Body of pancreas (tissue), 4 donors: ENCODE measurements at regions not wholly inside any gene's neighbourhood (a gene's known extent, or its start where the extent isn't known, plus 50 kb on each side); places are given as distances from the start of the nearest gene placed in this dataset.

Experiments
- ATAC-seq: fragments of 150-250 bp; one replicate; pipeline ENCODE4 v1.9.1; 2016
- DNase-seq, 4 donors: peaks; one replicate each; pipeline ENCODE4 v3.0.0-alpha.2; 2019
- H3K27ac ChIP-seq, 4 donors: fragments of 200-600 bp; sonication (generic); 1 replicate in 3 of 4; 2 replicates in 1 of 4; pipeline versions ENCODE4 v1.5.1 to v1.6.1; 2016 to 2019; ENCODE audit warnings: mild to moderate bottlenecking in 1 of 4, mixed read lengths in 1 of 4, moderate library complexity in 1 of 4
- H3K27me3 ChIP-seq, 2 donors: fragments of 200-600 bp; sonication (generic); one replicate each; pipeline ENCODE4 v1.6.0; 2016; ENCODE audit warnings: mild to moderate bottlenecking in 1 of 2
- H3K36me3 ChIP-seq, 2 donors: fragments of 200-600 bp; sonication (generic); replicated peaks in 1 of 2; 2 replicates each; pipeline ENCODE4 v1.5.1; 2016; ENCODE audit warnings: low read depth in 2 of 2; ENCODE audit not compliant: insufficient read depth in 1 of 2
- H3K4me1 ChIP-seq: fragments of 200-600 bp; sonication (generic); one replicate; pipeline ENCODE4 v1.6.0; 2016
- H3K4me3 ChIP-seq, 2 donors: fragments of 200-600 bp; sonication (generic); 1 replicate in 1 of 2; 2 replicates in 1 of 2; pipeline ENCODE4 v1.5.1; 2016 to 2019
- H3K9me3 ChIP-seq, 3 donors: fragments of 200-600 bp; sonication (generic); 1 replicate in 2 of 3; 2 replicates in 1 of 3; pipeline ENCODE4 v1.5.1; 2016
- POLR2A ChIP-seq, 3 donors: fragments of 450-650 bp; IDR thresholded peaks; one replicate each; pipeline ENCODE4 v1.6.1; 2016; ENCODE audit warnings: antibody characterized with exemption in 3 of 3, mild to moderate bottlenecking in 2 of 3
- WGBS, 2 donors: methylation state at CpG; one replicate each; pipeline ENCODE4 v1.1.5; 2017; 5-methylcytosine and 5-hydroxymethylcytosine counted together
- intact Hi-C: fragments of 100-400 bp; cut with DNase I; formaldehyde crosslinking; loops from one replicate; pipeline ENCODE4 v1.15.1; 2023
- TF ChIP-seq, protein P1 (sequence below), 7 experiments: fragments of 450-650 bp in 4 of 7; fragments of 200-600 bp in 3 of 7; sonication (generic) in 3 of 7; IDR thresholded peaks; one replicate each; pipeline ENCODE4 v1.5.1; 2016 to 2019; ENCODE audit warnings: antibody characterized with exemption in 7 of 7

DNA sequence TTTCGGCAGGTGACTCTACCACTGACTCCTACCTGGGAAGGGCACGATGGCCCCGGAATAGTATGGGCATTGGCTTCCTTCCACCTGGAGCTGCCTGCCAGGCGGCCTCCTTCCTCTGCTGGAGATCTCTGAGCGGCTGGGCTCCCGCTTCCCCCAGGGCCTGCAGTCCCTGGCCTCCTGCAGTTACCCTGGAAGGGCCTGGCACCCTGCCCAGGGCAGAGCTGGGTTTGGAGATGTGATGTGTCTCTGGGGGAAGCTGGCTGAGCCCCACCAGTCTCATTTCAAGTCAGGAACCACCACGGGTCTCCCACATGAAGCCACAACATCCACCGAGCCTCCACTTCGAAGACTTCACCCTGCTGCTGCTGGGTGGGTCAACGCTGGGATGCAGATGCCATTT is 97.9 kb downstream of the IRF8 start:
- H3K27ac ChIP-seq, result no peak overlapping the region
- WGBS, 2 donors, result 66% methylated on average over 10 of the region's 10 CpGs
- intact Hi-C loops, result no loop called here
- H3K4me3 ChIP-seq, result no peak overlapping the region
- no peaks in the 10 kb centered on the region for H3K9me3 ChIP-seq
- no peaks in the 10 kb centered on the region for H3K27me3 ChIP-seq
- H3K36me3 ChIP-seq, result no peaks in the 10 kb centered on the region
- TF ChIP-seq, protein P1, sequence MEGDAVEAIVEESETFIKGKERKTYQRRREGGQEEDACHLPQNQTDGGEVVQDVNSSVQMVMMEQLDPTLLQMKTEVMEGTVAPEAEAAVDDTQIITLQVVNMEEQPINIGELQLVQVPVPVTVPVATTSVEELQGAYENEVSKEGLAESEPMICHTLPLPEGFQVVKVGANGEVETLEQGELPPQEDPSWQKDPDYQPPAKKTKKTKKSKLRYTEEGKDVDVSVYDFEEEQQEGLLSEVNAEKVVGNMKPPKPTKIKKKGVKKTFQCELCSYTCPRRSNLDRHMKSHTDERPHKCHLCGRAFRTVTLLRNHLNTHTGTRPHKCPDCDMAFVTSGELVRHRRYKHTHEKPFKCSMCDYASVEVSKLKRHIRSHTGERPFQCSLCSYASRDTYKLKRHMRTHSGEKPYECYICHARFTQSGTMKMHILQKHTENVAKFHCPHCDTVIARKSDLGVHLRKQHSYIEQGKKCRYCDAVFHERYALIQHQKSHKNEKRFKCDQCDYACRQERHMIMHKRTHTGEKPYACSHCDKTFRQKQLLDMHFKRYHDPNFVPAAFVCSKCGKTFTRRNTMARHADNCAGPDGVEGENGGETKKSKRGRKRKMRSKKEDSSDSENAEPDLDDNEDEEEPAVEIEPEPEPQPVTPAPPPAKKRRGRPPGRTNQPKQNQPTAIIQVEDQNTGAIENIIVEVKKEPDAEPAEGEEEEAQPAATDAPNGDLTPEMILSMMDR (IDR thresholded peaks at IDR 0.05), result no peak
- no peak for TF ChIP-seq POLR2A (IDR thresholded peaks at IDR 0.05)
- ATAC-seq, result no peak
- DNase-seq, result no peak
- H3K4me1 ChIP-seq, result no peaks in the 10 kb centered on the region

DNA sequence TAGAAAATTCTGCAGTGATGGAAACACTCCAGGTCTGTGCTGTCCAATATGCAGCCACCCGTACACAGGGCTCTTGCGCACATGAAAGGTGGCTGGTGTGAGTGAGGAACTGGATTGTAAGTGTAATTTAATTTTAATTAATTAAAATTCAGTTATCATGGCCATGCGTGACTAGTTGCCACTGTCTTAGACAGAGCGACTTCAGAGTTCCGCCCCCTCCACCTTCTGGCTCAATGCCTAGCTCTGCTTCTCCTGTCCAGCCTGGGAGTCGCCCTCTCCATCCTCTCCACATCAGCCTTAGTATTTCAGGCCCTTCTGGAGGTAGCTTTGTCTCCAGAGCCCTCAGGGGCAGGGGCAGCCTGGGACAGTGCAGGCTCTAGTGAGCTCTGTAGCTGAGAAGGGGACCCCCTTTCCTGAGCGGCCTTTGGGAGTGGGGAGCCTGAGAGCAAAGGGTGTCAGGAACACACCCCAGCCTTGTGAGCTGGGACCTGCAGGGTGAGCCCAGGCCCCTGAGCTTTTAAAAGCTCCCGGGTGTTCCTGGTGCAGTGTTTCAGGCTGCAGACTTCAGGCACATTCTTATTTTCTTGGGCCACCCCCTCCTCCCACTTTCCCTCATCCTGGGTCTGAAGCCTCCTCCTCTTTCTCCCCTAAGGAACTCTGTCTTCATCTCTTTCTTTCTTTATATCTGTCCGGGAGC is 99.4 kb downstream of the IRF8 start:
- no peak for ATAC-seq
- H3K27ac ChIP-seq, result no peak overlapping the region
- DNase-seq, result no peak
- no peaks in the 10 kb centered on the region for H3K9me3 ChIP-seq
- no peak overlapping the region for H3K4me3 ChIP-seq
- intact Hi-C loops, result no loop called here
- H3K27me3 ChIP-seq, result no peaks in the 10 kb centered on the region
- 66 to 74% methylated on average over 5 to 9 of the region's 9 CpGs for WGBS, 2 donors
- no peaks in the 10 kb centered on the region for H3K36me3 ChIP-seq
- TF ChIP-seq, protein P1 (IDR thresholded peaks at IDR 0.05), result no peak
- TF ChIP-seq POLR2A (IDR thresholded peaks at IDR 0.05), result no peak
- H3K4me1 ChIP-seq, result no peaks in the 10 kb centered on the region

DNA sequence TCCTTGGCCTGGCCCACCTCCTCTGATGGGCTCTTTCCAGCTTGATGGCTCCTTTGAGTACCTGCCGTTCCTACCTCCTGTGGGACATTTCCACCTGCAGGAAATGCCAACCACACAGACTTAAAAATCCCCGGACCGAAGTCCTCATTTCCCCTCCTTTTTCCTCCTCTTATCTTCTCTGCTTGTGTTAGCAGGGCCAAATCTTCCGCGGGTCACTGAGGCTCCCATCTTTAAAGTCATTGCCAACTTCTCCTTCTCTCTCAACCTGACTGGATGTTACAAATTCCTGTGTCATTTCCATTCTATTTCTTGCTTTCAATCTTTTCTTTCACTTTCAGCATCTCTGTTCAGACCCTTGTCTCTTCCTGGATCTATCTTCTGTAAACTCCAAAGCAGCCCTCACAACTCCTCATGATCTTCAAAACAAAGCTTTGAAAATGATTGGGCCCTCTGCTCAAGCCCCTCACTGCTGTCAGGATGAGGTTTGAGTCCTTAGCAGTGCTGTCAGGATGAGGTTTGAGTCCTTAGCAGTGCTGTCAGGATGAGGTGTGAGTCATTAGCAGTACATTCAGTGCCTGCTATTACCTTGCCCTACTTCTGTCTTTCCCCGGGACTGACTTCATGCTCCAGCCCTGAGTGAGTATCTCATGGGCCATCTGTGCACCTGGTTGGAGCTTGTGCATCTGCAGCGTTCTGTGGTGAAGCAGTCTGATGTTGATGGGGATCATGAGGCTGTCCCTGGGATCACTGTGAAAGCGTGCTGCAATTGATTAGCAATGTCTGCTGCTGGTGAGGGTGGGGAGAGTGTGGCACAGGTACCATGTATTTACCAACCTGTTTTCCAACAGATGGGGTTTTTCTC is 100.1 kb downstream of the IRF8 start:
- WGBS, 2 donors, result 55 to 60% methylated on average over 8 of the region's 8 CpGs
- DNase-seq, result no peak
- intact Hi-C loops, result no loop called here

DNA sequence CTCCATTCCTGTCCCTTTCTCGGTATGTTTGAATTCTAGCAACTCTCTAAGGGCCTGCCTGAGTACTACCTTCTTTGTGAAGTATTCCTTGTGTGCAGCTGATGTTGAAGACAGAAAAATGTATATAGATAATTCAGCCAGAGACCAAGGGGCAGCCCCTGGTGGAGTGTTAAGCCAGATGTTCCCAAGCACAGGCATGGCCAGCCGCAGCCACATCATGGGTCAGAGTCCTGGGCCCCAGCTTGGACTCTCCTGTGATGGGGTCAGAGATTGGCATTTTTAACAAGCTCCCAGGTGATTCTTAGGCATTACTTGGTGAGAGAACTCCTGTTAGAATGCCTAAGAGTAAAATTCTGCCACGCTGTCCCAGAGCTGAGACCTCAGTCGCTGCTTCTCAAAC is 100.8 kb downstream of the IRF8 start:
- WGBS, 2 donors, result 90 to 94% methylated on average over 4 of the region's 4 CpGs
- no peaks in the 10 kb centered on the region for H3K27me3 ChIP-seq
- DNase-seq (no peak), ATAC-seq (no peak)
- no peaks in the 10 kb centered on the region for H3K9me3 ChIP-seq
- H3K4me1 ChIP-seq, result no peaks in the 10 kb centered on the region
- intact Hi-C loops, result no loop called here
- TF ChIP-seq, protein P1 (IDR thresholded peaks at IDR 0.05), result no peak
- no peak for TF ChIP-seq POLR2A (IDR thresholded peaks at IDR 0.05)
- H3K4me3 ChIP-seq, result no peak overlapping the region
- no peaks in the 10 kb centered on the region for H3K36me3 ChIP-seq
- H3K27ac ChIP-seq, result no peak overlapping the region

More for the DNA sequence above, 100.1 kb downstream of the IRF8 start:
- Histone ChIP-seq H3K27me3 (no peaks in the 10 kb centered on the region), H3K9me3 (no peaks in the 10 kb centered on the region), H3K4me1 (no peaks in the 10 kb centered on the region), H3K36me3 (no peaks in the 10 kb centered on the region), H3K27ac (no peak overlapping the region), H3K4me3 (no peak overlapping the region)
- ATAC-seq, result no peak
- TF ChIP-seq, protein P1 (IDR thresholded peaks at IDR 0.05), result no peak
- TF ChIP-seq POLR2A (IDR thresholded peaks at IDR 0.05), result no peak
